Mammary epithelial cell (primary cell): ENCODE measurements at regions not wholly inside any gene's neighbourhood (a gene's known extent, or its start where the extent isn't known, plus 50 kb on each side); places are given as distances from the start of the nearest gene placed in this dataset.

Experiments
- EZH2 ChIP-seq: IDR thresholded peaks from 2 replicates; pipeline ENCODE4 v1.6.1; 2012; ENCODE audit warnings: low read length, inconsistent platforms, borderline replicate concordance
- TF ChIP-seq, protein P1 (sequence below), 2 donors: IDR thresholded peaks in 1 of 2; conservative IDR thresholded peaks in 1 of 2; 2 replicates each; pipeline ENCODE4 v1.5.1; 2011 to 2012; ENCODE audit warnings: inconsistent platforms in 2 of 2, low read length in 2 of 2, mild to moderate bottlenecking in 2 of 2, control low read depth in 1 of 2, low read depth in 1 of 2; ENCODE audit not compliant: insufficient read depth in 1 of 2; ENCODE audit errors: extremely low read depth in 1 of 2

DNA sequence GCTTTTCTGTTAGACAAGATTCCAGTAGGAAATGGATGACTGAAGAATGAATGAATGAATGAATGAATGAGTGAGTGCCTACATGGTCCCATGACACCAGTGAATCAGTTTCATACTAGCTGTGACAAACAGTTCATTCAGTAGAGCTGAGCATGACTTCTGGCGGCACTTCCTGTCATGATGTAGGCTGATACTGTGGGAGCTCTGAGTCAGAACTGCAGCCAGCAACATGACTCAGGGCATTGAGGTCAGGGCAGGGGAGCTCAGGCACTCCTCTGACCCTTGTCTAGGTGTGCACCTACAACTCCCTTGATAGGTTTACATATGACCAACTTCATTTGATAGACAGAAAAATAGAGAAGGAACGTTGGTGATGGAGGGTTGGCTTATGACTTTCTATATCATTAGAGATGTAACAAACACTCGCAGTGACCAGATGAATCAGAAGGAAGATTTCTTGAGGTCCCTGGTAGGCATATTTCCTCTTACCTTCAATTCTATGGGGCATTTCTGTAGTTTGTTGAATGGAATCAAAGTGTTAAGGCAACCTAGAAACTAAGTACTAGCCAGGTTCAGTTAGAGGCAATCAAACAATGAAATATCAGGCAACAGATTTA lies 139.3 kb upstream of the ARHGAP5 start:
- TF ChIP-seq, protein P1, sequence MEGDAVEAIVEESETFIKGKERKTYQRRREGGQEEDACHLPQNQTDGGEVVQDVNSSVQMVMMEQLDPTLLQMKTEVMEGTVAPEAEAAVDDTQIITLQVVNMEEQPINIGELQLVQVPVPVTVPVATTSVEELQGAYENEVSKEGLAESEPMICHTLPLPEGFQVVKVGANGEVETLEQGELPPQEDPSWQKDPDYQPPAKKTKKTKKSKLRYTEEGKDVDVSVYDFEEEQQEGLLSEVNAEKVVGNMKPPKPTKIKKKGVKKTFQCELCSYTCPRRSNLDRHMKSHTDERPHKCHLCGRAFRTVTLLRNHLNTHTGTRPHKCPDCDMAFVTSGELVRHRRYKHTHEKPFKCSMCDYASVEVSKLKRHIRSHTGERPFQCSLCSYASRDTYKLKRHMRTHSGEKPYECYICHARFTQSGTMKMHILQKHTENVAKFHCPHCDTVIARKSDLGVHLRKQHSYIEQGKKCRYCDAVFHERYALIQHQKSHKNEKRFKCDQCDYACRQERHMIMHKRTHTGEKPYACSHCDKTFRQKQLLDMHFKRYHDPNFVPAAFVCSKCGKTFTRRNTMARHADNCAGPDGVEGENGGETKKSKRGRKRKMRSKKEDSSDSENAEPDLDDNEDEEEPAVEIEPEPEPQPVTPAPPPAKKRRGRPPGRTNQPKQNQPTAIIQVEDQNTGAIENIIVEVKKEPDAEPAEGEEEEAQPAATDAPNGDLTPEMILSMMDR (conservative IDR thresholded peaks at IDR 0.05 in 1 of 2, IDR thresholded peaks at IDR 0.05 in 1 of 2; ENCODE audit: extremely low read depth in 1 of 2, insufficient read depth in 1 of 2, low read depth in 1 of 2, low read length in 2 of 2), result no peak
- no peak for TF ChIP-seq EZH2
